ENCODE measurements at regions not wholly inside any gene's neighbourhood (a gene's known extent, or its start where the extent isn't known, plus 50 kb on each side); places are given as distances from the start of the nearest gene placed in this dataset.

- no peak for DNase-seq
These were observed 1092.6 kb upstream of the TENM4 start for GRCh38 chr11:80533463-80533862.

GRCh38 chr11:80532633-80533232 is 1091.9 kb upstream of the TENM4 start:
- DNase-seq = no peak

- no peak for DNase-seq
These were observed 1088.9 kb upstream of the TENM4 start for GRCh38 chr11:80529726-80530125.

- no peak for DNase-seq
These were observed 1085.0 kb upstream of the TENM4 start for GRCh38 chr11:80525663-80526405.

- DNase-seq = no peak
These were observed 1083.5 kb upstream of the TENM4 start for GRCh38 chr11:80524349-80524748.

- no peak for DNase-seq
These were observed 1082.2 kb upstream of the TENM4 start for GRCh38 chr11:80523057-80523456.

- DNase-seq = no peak
These were observed 1080.8 kb upstream of the TENM4 start for GRCh38 chr11:80521592-80521991.

- no peak for DNase-seq
These were observed 1079.7 kb upstream of the TENM4 start for GRCh38 chr11:80520507-80520887.

- no peak for DNase-seq
These were observed 1079.0 kb upstream of the TENM4 start for GRCh38 chr11:80519596-80520506.

GRCh38 chr11:80517701-80518100 is 1076.9 kb upstream of the TENM4 start:
- DNase-seq = no peak

GRCh38 chr11:80515097-80515496 is 1074.3 kb upstream of the TENM4 start:
- DNase-seq = no peak

- DNase-seq = no peak
These were observed 1071.7 kb upstream of the TENM4 start for GRCh38 chr11:80512491-80512890.

- no peak for DNase-seq
These were observed 1064.9 kb upstream of the TENM4 start for GRCh38 chr11:80505771-80506170.

- DNase-seq = no peak
These were observed 1063.2 kb upstream of the TENM4 start for GRCh38 chr11:80503990-80504389.

GRCh38 chr11:80502511-80502910 is 1061.7 kb upstream of the TENM4 start:
- no peak for DNase-seq

GRCh38 chr11:80495116-80495515 is 1054.3 kb upstream of the TENM4 start:
- DNase-seq = no peak

GRCh38 chr11:80487952-80488351 is 1047.1 kb upstream of the TENM4 start:
- DNase-seq = no peak

- DNase-seq = no peak
These were observed 1045.8 kb upstream of the TENM4 start for GRCh38 chr11:80486678-80487077.

GRCh38 chr11:80477178-80477577 is 1036.3 kb upstream of the TENM4 start:
- no peak for DNase-seq

GRCh38 chr11:80473562-80473961 is 1032.7 kb upstream of the TENM4 start:
- DNase-seq = no peak

- no peak for DNase-seq
These were observed 1029.0 kb upstream of the TENM4 start for GRCh38 chr11:80469871-80470270.

GRCh38 chr11:80466570-80466969 is 1025.7 kb upstream of the TENM4 start:
- DNase-seq = no peak

GRCh38 chr11:80462211-80462610 is 1021.4 kb upstream of the TENM4 start:
- DNase-seq = no peak

- DNase-seq = no peak
These were observed 1017.5 kb upstream of the TENM4 start for GRCh38 chr11:80458376-80458775.

Data from activated CD4-positive, alpha-beta T cell treated with anti-CD3 and anti-CD28 coated beads, Interleukin-2, amount 50 U/mL, for 1 hour (primary cell).